Mucosa of gallbladder (tissue), 1 donor: ENCODE measurements at regions not wholly inside any gene's neighbourhood (a gene's known extent, or its start where the extent isn't known, plus 50 kb on each side); places are given as distances from the start of the nearest gene placed in this dataset.

Experiments used
- DNase-seq: peaks from one replicate; pipeline ENCODE4 v3.0.0-alpha.2; 2020; ENCODE audit warnings: low spot score
- donor health status: DM: no; HTN: no; CAD: no.

GRCh38 chr12:4134448-4135263 lies 138.9 kb upstream of the CCND2 start:
- no peak for DNase-seq

GRCh38 chr12:4133636-4134447 lies 139.7 kb upstream of the CCND2 start:
- no peak for DNase-seq

- DNase-seq, result no peak
Observed at GRCh38 chr12:4133029-4133428, 140.5 kb upstream of the CCND2 start.

- DNase-seq, result no peak
Observed at GRCh38 chr12:4121506-4122020, 152.0 kb upstream of the CCND2 start.

GRCh38 chr12:4120316-4120917 lies 153.1 kb upstream of the CCND2 start:
- DNase-seq, result no peak

- no peak for DNase-seq
Observed at GRCh38 chr12:4119157-4119761, 154.3 kb upstream of the CCND2 start.

GRCh38 chr12:4118601-4119156 lies 154.9 kb upstream of the CCND2 start:
- DNase-seq, result no peak

GRCh38 chr12:4118017-4118510 lies 155.5 kb upstream of the CCND2 start:
- DNase-seq, result peak; percentile 67

GRCh38 chr12:4117386-4118016 lies 156.1 kb upstream of the CCND2 start:
- DNase-seq, result no peak

GRCh38 chr12:4116251-4117111 lies 157.1 kb upstream of the CCND2 start:
- DNase-seq, result no peak

- DNase-seq, result no peak
Observed at GRCh38 chr12:4115570-4115969, 158.0 kb upstream of the CCND2 start.

GRCh38 chr12:4114986-4115385 lies 158.6 kb upstream of the CCND2 start:
- no peak for DNase-seq

- DNase-seq, result no peak
Observed at GRCh38 chr12:4112734-4113325, 160.7 kb upstream of the CCND2 start.

- no peak for DNase-seq
Observed at GRCh38 chr12:4112290-4112689, 161.3 kb upstream of the CCND2 start.

- no peak for DNase-seq
Observed at GRCh38 chr12:4111010-4111409, 162.6 kb upstream of the CCND2 start.

- no peak for DNase-seq
Observed at GRCh38 chr12:4109826-4110225, 163.7 kb upstream of the CCND2 start.

GRCh38 chr12:4108803-4109345 lies 164.7 kb upstream of the CCND2 start:
- DNase-seq, result no peak

GRCh38 chr12:4107911-4108697 lies 165.5 kb upstream of the CCND2 start:
- no peak for DNase-seq
